Heart right ventricle (tissue), 16 donors: ENCODE measurements at regions not wholly inside any gene's neighbourhood (a gene's known extent, or its start where the extent isn't known, plus 50 kb on each side); places are given as distances from the start of the nearest gene placed in this dataset.

Experiments
- ATAC-seq, 8 donors: fragments of 200-7000 bp; cut with Tn5 transposase; one replicate each; pipeline ENCODE4 v1.9.1; 2020; ENCODE audit warnings: mild to moderate bottlenecking in 8 of 8, moderate library complexity in 8 of 8, moderate number of reproducible peaks in 1 of 8
- DNase-seq, 2 donors: peaks; one replicate each; pipeline ENCODE4 v3.0.0-alpha.2; 2020
- H3K27ac ChIP-seq, 10 donors: fragments of 200-600 bp; sonication (generic) in 2 of 10; one replicate each; pipeline versions ENCODE4 v1.5.0 to v1.8.0; 2020 to 2022; ENCODE audit warnings: mild to moderate bottlenecking in 3 of 10
- H3K27me3 ChIP-seq, 7 donors: fragments of 200-600 bp; one replicate each; pipeline ENCODE4 v1.8.0; 2021 to 2022; ENCODE audit warnings: mild to moderate bottlenecking in 2 of 7
- H3K36me3 ChIP-seq, 9 donors: fragments of 200-600 bp; sonication (generic) in 1 of 9; one replicate each; pipeline versions ENCODE4 v1.5.0 to v1.8.0; 2020 to 2022; ENCODE audit warnings: mild to moderate bottlenecking in 2 of 9
- H3K4me1 ChIP-seq, 9 donors: fragments of 200-600 bp; sonication (generic) in 1 of 9; one replicate each; pipeline versions ENCODE4 v1.5.0 to v1.8.0; 2020 to 2022; ENCODE audit warnings: mild to moderate bottlenecking in 4 of 9
- H3K4me3 ChIP-seq, 10 donors: fragments of 200-600 bp; sonication (generic) in 2 of 10; one replicate each; pipeline versions ENCODE4 v1.5.0 to v1.8.0; 2020 to 2022; ENCODE audit warnings: mild to moderate bottlenecking in 7 of 10, moderate library complexity in 2 of 10
- H3K9me3 ChIP-seq, 11 donors: fragments of 200-600 bp in 10 of 11; sonication (generic) in 2 of 11; one replicate each; pipeline versions ENCODE4 v1.5.0 to v1.8.0; 2013 to 2022; ENCODE audit warnings: mild to moderate bottlenecking in 2 of 11, control low read depth in 1 of 11, moderate library complexity in 1 of 11
- WGBS, 2 donors: extraction: QIAGEN DNeasy Blood & Tissue Kit; methylation state at CpG; one replicate each; pipeline ENCODE4 v1.1.7; 2013; ENCODE audit warnings: inconsistent platforms in 1 of 2; 5-methylcytosine and 5-hydroxymethylcytosine counted together
- intact Hi-C, 10 donors: fragments of 100-400 bp; cut with DNase I; formaldehyde crosslinking; loops; one replicate each; pipeline versions ENCODE4 v1.11.1 to v1.14.2; 2022
- TF ChIP-seq, protein P1 (sequence below), 9 donors: fragments of 200-600 bp; sonication (generic) in 2 of 9; IDR thresholded peaks; one replicate each; pipeline versions ENCODE4 v1.5.0 to v1.8.0; 2021 to 2022; ENCODE audit warnings: antibody characterized with exemption in 9 of 9, mild to moderate bottlenecking in 5 of 9, moderate library complexity in 1 of 9
- donor health status: Arrhythmogenic right ventricular cardiomyopathy.
- donor health status: ischemic (EF 13 %, LVEDD 7.1; RV severe dilation, severe dysfunction).
- donor health status: healthy with polysubstance abuse.
- donor health status: DM: no; HTN: yes; CAD: no.
- donor health status: DM: no; HTN: no; CAD: no.
- donor health status: ischemic (EF 25% LVEDD 6.9; RV normal size, moderate dysfunction).
- donor health status: ischemic (EF 25% LVEDD 5.7; RV mildly dilated, moderate dysfunction).
- donor health status: healthy.
- donor health status: DM: yes; HTN: yes; CAD: no.
- donor health status: Ischemic cardiomyopathy.
- donor health status: ischemic (EF 35%, LVEDD 5.7; RV mildly dilated, moderate dysfunction).
- donor health status: nonischemic (EF 11% LVEDD 7.7; RV severe dilation, severe dysfunction).
- donor health status: DM: yes; HTN: yes; CAD: no.
- donor health status: PGD.
- donor health status: ischemic (EF 29% LVEDD 5.4; RV normal size, mild dysfunction).
- donor health status: nonischemic (EF 23%, LVEDD 6.1; RV moderate dilation, normal function).

- no peak overlapping the region for H3K4me3 ChIP-seq
- DNase-seq (no peak), ATAC-seq (no peak)
- H3K27ac ChIP-seq: no peak overlapping the region
- 89 to 92% methylated on average over 8 of the region's 8 CpGs for WGBS, 2 donors
- no peaks in the 10 kb centered on the region for H3K9me3 ChIP-seq
- H3K36me3 ChIP-seq: peaks cover 0 to 72% (median 9%) of the 10 kb centered on the region in 9 donors
- TF ChIP-seq, protein P1, sequence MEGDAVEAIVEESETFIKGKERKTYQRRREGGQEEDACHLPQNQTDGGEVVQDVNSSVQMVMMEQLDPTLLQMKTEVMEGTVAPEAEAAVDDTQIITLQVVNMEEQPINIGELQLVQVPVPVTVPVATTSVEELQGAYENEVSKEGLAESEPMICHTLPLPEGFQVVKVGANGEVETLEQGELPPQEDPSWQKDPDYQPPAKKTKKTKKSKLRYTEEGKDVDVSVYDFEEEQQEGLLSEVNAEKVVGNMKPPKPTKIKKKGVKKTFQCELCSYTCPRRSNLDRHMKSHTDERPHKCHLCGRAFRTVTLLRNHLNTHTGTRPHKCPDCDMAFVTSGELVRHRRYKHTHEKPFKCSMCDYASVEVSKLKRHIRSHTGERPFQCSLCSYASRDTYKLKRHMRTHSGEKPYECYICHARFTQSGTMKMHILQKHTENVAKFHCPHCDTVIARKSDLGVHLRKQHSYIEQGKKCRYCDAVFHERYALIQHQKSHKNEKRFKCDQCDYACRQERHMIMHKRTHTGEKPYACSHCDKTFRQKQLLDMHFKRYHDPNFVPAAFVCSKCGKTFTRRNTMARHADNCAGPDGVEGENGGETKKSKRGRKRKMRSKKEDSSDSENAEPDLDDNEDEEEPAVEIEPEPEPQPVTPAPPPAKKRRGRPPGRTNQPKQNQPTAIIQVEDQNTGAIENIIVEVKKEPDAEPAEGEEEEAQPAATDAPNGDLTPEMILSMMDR (IDR thresholded peaks at IDR 0.05): no peak
- intact Hi-C loops: loop anchor here in 1 of 10 donors (10.0 kb wide), 1 partner anchor 81 kb away; the partner anchor contains the start of gene DOP1B
- peaks cover 0 to 27% (median 14%) of the 10 kb centered on the region in 9 donors for H3K4me1 ChIP-seq
- H3K27me3 ChIP-seq: no peaks in the 10 kb centered on the region
These were observed 79.6 kb downstream of the DOP1B start for GRCh38 chr21:36236052-36236730.

GRCh38 chr21:36237441-36237840, 80.8 kb downstream of the DOP1B start:
- 98% methylated on average over 7 of the region's 7 CpGs for WGBS, 2 donors
- DNase-seq (no peak), ATAC-seq (no peak)
- Histone ChIP-seq H3K27me3 (no peaks in the 10 kb centered on the region), H3K27ac (no peak overlapping the region), H3K4me1 (peaks cover 0 to 27% (median 18%) of the 10 kb centered on the region in 9 donors), H3K9me3 (no peaks in the 10 kb centered on the region), H3K36me3 (peaks cover 0 to 63% (median 8%) of the 10 kb centered on the region in 9 donors), H3K4me3 (no peak overlapping the region)
- intact Hi-C loops: loop anchor here in 1 of 10 donors (10.0 kb wide), 1 partner anchor 83 kb away; the partner anchor contains the start of gene DOP1B
- TF ChIP-seq, protein P1 (IDR thresholded peaks at IDR 0.05): no peak

DNA sequence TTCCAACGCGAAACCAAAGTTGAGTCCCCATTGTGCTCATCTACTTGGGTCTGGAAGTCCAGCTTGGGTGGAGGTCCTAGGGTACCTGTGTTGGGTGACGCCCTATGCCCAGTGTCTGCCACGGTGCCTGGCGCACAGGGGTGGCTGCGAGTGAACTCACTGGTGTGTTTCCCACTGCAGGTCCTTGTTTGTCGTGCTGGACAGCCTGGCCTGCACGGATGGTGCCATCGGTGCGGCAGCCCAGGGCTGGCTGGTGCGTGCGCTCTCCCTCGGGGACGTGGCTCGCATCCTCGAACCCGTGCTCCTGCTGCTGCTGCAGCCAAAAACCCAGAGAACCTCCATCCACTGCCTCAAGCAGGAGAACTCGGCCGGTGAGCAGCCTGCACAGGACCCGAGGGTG, 80.4 kb upstream of the MORC3 start:
- Histone ChIP-seq H3K4me1 (peaks cover 0 to 10% (median 7%) of the 10 kb centered on the region in 9 donors), H3K36me3 (peaks cover 0 to 74% (median 8%) of the 10 kb centered on the region in 9 donors), H3K9me3 (no peaks in the 10 kb centered on the region), H3K27me3 (no peaks in the 10 kb centered on the region), H3K4me3 (no peak overlapping the region), H3K27ac (no peak overlapping the region)
- ATAC-seq (no peak), DNase-seq (no peak)
- WGBS, 2 donors: 92 to 97% methylated on average over 20 of the region's 20 CpGs
- intact Hi-C loops: loop anchor here in 1 of 10 donors (10.0 kb wide), 1 partner anchor 85 kb away; the partner anchor contains the start of gene DOP1B
- TF ChIP-seq, protein P1 (IDR thresholded peaks at IDR 0.05): no peak

GRCh38 chr21:36241717-36242116, 78.3 kb upstream of the MORC3 start:
- H3K27me3 ChIP-seq: no peaks in the 10 kb centered on the region
- TF ChIP-seq, protein P1 (IDR thresholded peaks at IDR 0.05): no peak
- peaks cover 0 to 95% (median 29%) of the 10 kb centered on the region in 9 donors for H3K36me3 ChIP-seq
- 81 to 89% methylated on average over 3 of the region's 3 CpGs for WGBS, 2 donors
- intact Hi-C loops: no loop called here
- DNase-seq (no peak), ATAC-seq (no peak)
- no peak overlapping the region for H3K27ac ChIP-seq
- H3K4me3 ChIP-seq: no peak overlapping the region
- H3K4me1 ChIP-seq: peaks cover 0 to 5% (median 0%) of the 10 kb centered on the region in 9 donors
- H3K9me3 ChIP-seq: no peaks in the 10 kb centered on the region
